Loucy (cell line): ENCODE measurements at regions not wholly inside any gene's neighbourhood (a gene's known extent, or its start where the extent isn't known, plus 50 kb on each side); places are given as distances from the start of the nearest gene placed in this dataset.

Experiments used
- H2AFZ ChIP-seq: fragments of 200-600 bp; sonication (generic); 2 replicates; pipeline ENCODE4 v1.6.0; 2016; ENCODE audit warnings: antibody characterized with exemption, mild to moderate bottlenecking, low read length, moderate library complexity
- H3F3A ChIP-seq: fragments of 200-600 bp; 2 replicates; pipeline ENCODE4 v1.6.0; 2016; ENCODE audit warnings: antibody characterized with exemption, low read depth, mild to moderate bottlenecking
- H3K27me3 ChIP-seq: fragments of 200-600 bp; sonication (generic); 2 replicates; pipeline ENCODE4 v1.6.1; 2014; ENCODE audit warnings: low read length, mild to moderate bottlenecking; ENCODE audit not compliant: insufficient read depth, poor library complexity, severe bottlenecking
- H3K36me3 ChIP-seq: fragments of 200-600 bp; sonication (generic); 2 replicates; pipeline ENCODE4 v1.6.1; 2016; ENCODE audit warnings: low read length; ENCODE audit not compliant: insufficient read depth
- H3K4me1 ChIP-seq: fragments of 200-600 bp; sonication (generic); 2 replicates; pipeline ENCODE4 v1.5.1; 2014; ENCODE audit warnings: low read length, mild to moderate bottlenecking; ENCODE audit not compliant: insufficient read depth, poor library complexity, severe bottlenecking
- H3K4me2 ChIP-seq: fragments of 200-600 bp; sonication (generic); 2 replicates; pipeline ENCODE4 v1.6.0; 2014; ENCODE audit warnings: antibody characterized with exemption, low read length, low read depth, mild to moderate bottlenecking; ENCODE audit not compliant: poor library complexity, severe bottlenecking
- H3K4me3 ChIP-seq: fragments of 200-600 bp; sonication (generic); 2 replicates; pipeline ENCODE4 v1.5.1; 2014; ENCODE audit warnings: low read length, mild to moderate bottlenecking, mixed read lengths; ENCODE audit not compliant: poor library complexity, severe bottlenecking
- H3K79me2 ChIP-seq: fragments of 200-600 bp; sonication (generic); 2 replicates; pipeline ENCODE4 v1.6.1; 2014; ENCODE audit warnings: low read length; ENCODE audit not compliant: insufficient read depth
- H3K9ac ChIP-seq: fragments of 200-600 bp; sonication (generic); 2 replicates; pipeline ENCODE4 v1.6.0; 2014; ENCODE audit warnings: mild to moderate bottlenecking, low read depth, low read length, moderate library complexity; ENCODE audit not compliant: poor library complexity, severe bottlenecking
- H3K9me2 ChIP-seq: fragments of 200-600 bp; sonication (generic); replicated peaks from 2 replicates; pipeline ENCODE4 v1.6.1; 2016; ENCODE audit warnings: low read depth, low read length, mixed read lengths
- H3K9me3 ChIP-seq: fragments of 200-600 bp; sonication (generic); 2 replicates; pipeline ENCODE4 v1.6.1; 2014; ENCODE audit warnings: mild to moderate bottlenecking, antibody characterized with exemption, low read length, low read depth; ENCODE audit not compliant: insufficient read depth
- H4K20me1 ChIP-seq: fragments of 200-600 bp; sonication (generic); 2 replicates; pipeline ENCODE4 v1.6.0; 2014; ENCODE audit warnings: antibody characterized with exemption, low read length, mild to moderate bottlenecking; ENCODE audit not compliant: insufficient read depth, poor library complexity, severe bottlenecking
- CTCF ChIP-seq: fragments of 200-600 bp; sonication (generic); conservative IDR thresholded peaks from 2 replicates; pipeline ENCODE4 v1.5.1; 2014; ENCODE audit warnings: mild to moderate bottlenecking, antibody characterized with exemption, low read length
- EZH2phosphoT487 ChIP-seq: fragments of 200-600 bp; IDR thresholded peaks from 2 replicates; pipeline ENCODE4 v1.6.1; 2018; ENCODE audit warnings: antibody characterized with exemption, mild to moderate bottlenecking, moderate library complexity, borderline replicate concordance

- no peaks in the 10 kb centered on the region for H3K79me2 ChIP-seq
- no peaks in the 10 kb centered on the region for H3K9me3 ChIP-seq
- H3K4me1 ChIP-seq, result no peaks in the 10 kb centered on the region
- H4K20me1 ChIP-seq, result no peaks in the 10 kb centered on the region
- no peaks in the 10 kb centered on the region for H3K9me2 ChIP-seq
- H3K27me3 ChIP-seq, result no peaks in the 10 kb centered on the region
- H3F3A ChIP-seq, result no peaks in the 10 kb centered on the region
- H3K36me3 ChIP-seq, result no peaks in the 10 kb centered on the region
- H3K4me2 ChIP-seq, result no peak overlapping the region
- H3K4me3 ChIP-seq, result no peak overlapping the region
- H3K9ac ChIP-seq, result no peak overlapping the region
- no peak for TF ChIP-seq CTCF
- TF ChIP-seq EZH2phosphoT487, result no peak
- H2AFZ ChIP-seq, result no peak overlapping the region
These were observed 986.8 kb upstream of the SLC35B3 start for GRCh38 chr6:9422138-9422537.

GRCh38 chr6:9420316-9421015 is 985.1 kb upstream of the SLC35B3 start:
- Histone ChIP-seq H3K4me3 (no peak overlapping the region), H3K9ac (no peak overlapping the region), H4K20me1 (no peaks in the 10 kb centered on the region), H3K4me2 (no peak overlapping the region), H3K9me3 (no peaks in the 10 kb centered on the region), H3K9me2 (no peaks in the 10 kb centered on the region), H3K36me3 (no peaks in the 10 kb centered on the region), H2AFZ (no peak overlapping the region), H3K4me1 (no peaks in the 10 kb centered on the region), H3K79me2 (no peaks in the 10 kb centered on the region), H3K27me3 (no peaks in the 10 kb centered on the region), H3F3A (no peaks in the 10 kb centered on the region)
- TF ChIP-seq EZH2phosphoT487, result no peak
- no peak for TF ChIP-seq CTCF

- Histone ChIP-seq H3K36me3 (no peaks in the 10 kb centered on the region), H3K4me1 (no peaks in the 10 kb centered on the region), H3K4me2 (no peak overlapping the region), H2AFZ (no peak overlapping the region), H3K79me2 (no peaks in the 10 kb centered on the region), H4K20me1 (no peaks in the 10 kb centered on the region), H3F3A (no peaks in the 10 kb centered on the region), H3K9me2 (no peaks in the 10 kb centered on the region), H3K27me3 (no peaks in the 10 kb centered on the region), H3K4me3 (no peak overlapping the region), H3K9ac (no peak overlapping the region), H3K9me3 (no peaks in the 10 kb centered on the region)
- TF ChIP-seq CTCF, result no peak
- TF ChIP-seq EZH2phosphoT487, result no peak
These were observed 982.1 kb upstream of the SLC35B3 start for GRCh38 chr6:9417400-9417799.
